ENCODE measurements at regions not wholly inside any gene's neighbourhood (a gene's known extent, or its start where the extent isn't known, plus 50 kb on each side); places are given as distances from the start of the nearest gene placed in this dataset.

GRCh38 chr1:56115701-56116100, 463.7 kb downstream of the PLPP3 start:
- TF ChIP-seq CTCF (conservative IDR thresholded peaks at IDR 0.05 in 1 of 2, IDR thresholded peaks at IDR 0.05 in 1 of 2; ENCODE audit: extremely low read depth in 1 of 2, insufficient read depth in 1 of 2, low read depth in 1 of 2, low read length in 2 of 2) (no peak), EZH2 (IDR thresholded peaks at IDR 0.05; ENCODE audit: borderline replicate concordance, low read length) (no peak)

All from mammary epithelial cell (primary cell).